Type B pancreatic cell (in vitro differentiated cells): ENCODE measurements at regions not wholly inside any gene's neighbourhood (a gene's known extent, or its start where the extent isn't known, plus 50 kb on each side); places are given as distances from the start of the nearest gene placed in this dataset.

Experiments used
- DNase-seq: peaks from one replicate; pipeline ENCODE4 v3.0.0; 2021; ENCODE audit warnings: mixed read lengths; ENCODE audit not compliant: unreplicated experiment; ENCODE audit errors: extremely low spot score
- H3K27ac Mint-ChIP-seq: 2 replicates; pipeline ENCODE4 v1.8.0; 2021; ENCODE audit warnings: mild to moderate bottlenecking, mixed read lengths
- H3K27me3 Mint-ChIP-seq: 2 replicates; pipeline ENCODE4 v1.8.0; 2021; ENCODE audit warnings: mixed read lengths
- H3K36me3 Mint-ChIP-seq: 2 replicates; pipeline ENCODE4 v1.8.0; 2021; ENCODE audit warnings: mixed read lengths
- H3K4me1 Mint-ChIP-seq: one replicate; pipeline ENCODE4 v1.8.0; 2021; ENCODE audit warnings: mixed read lengths; ENCODE audit not compliant: unreplicated experiment
- H3K4me3 Mint-ChIP-seq: 2 replicates; pipeline ENCODE4 v1.8.0; 2021; ENCODE audit warnings: mild to moderate bottlenecking, mixed read lengths
- H3K9me3 Mint-ChIP-seq: 2 replicates; pipeline ENCODE4 v1.8.0; 2021; ENCODE audit warnings: mixed read lengths
- CTCF ChIP-seq: fragments of 200-600 bp; sonication (generic); conservative IDR thresholded peaks from 2 replicates; pipeline ENCODE4 v1.5.0; 2021; ENCODE audit warnings: antibody characterized with exemption, mild to moderate bottlenecking

- TF ChIP-seq CTCF = no peak
- DNase-seq = no peak
- no peaks in the 10 kb centered on the region for H3K4me1 Mint-ChIP-seq
- H3K27me3 Mint-ChIP-seq = no peaks in the 10 kb centered on the region
- H3K4me3 Mint-ChIP-seq = no peak overlapping the region
- no peak overlapping the region for H3K27ac Mint-ChIP-seq
- H3K36me3 Mint-ChIP-seq = no peaks in the 10 kb centered on the region
- H3K9me3 Mint-ChIP-seq = no peaks in the 10 kb centered on the region
Measured at GRCh38 chr1:102757363-102757762, 351.0 kb downstream of the COL11A1 start.

- Mint-ChIP-seq H3K4me1 (no peaks in the 10 kb centered on the region), H3K36me3 (no peaks in the 10 kb centered on the region), H3K27ac (no peak overlapping the region), H3K4me3 (no peak overlapping the region), H3K9me3 (no peaks in the 10 kb centered on the region), H3K27me3 (no peaks in the 10 kb centered on the region)
- TF ChIP-seq CTCF = no peak
- no peak for DNase-seq
Measured at GRCh38 chr1:102751111-102751510, 357.2 kb downstream of the COL11A1 start.

GRCh38 chr1:102742426-102742825 lies 365.9 kb downstream of the COL11A1 start:
- Mint-ChIP-seq H3K4me3 (no peak overlapping the region), H3K27ac (no peak overlapping the region), H3K27me3 (no peaks in the 10 kb centered on the region), H3K4me1 (no peaks in the 10 kb centered on the region), H3K9me3 (peaks cover 8% of the 10 kb centered on the region), H3K36me3 (no peaks in the 10 kb centered on the region)
- DNase-seq = no peak
- no peak for TF ChIP-seq CTCF

- no peak for DNase-seq
- Mint-ChIP-seq H3K4me1 (no peaks in the 10 kb centered on the region), H3K9me3 (no peaks in the 10 kb centered on the region), H3K27me3 (no peaks in the 10 kb centered on the region), H3K4me3 (no peak overlapping the region), H3K27ac (no peak overlapping the region), H3K36me3 (no peaks in the 10 kb centered on the region)
- TF ChIP-seq CTCF = no peak
Measured at GRCh38 chr1:102733491-102734236, 374.7 kb downstream of the COL11A1 start.

GRCh38 chr1:102732927-102733326 lies 375.4 kb downstream of the COL11A1 start:
- no peak for DNase-seq
- Mint-ChIP-seq H3K4me3 (no peak overlapping the region), H3K9me3 (no peaks in the 10 kb centered on the region), H3K27me3 (no peaks in the 10 kb centered on the region), H3K4me1 (no peaks in the 10 kb centered on the region), H3K27ac (no peak overlapping the region), H3K36me3 (no peaks in the 10 kb centered on the region)
- no peak for TF ChIP-seq CTCF
